D341Med (cell line): ENCODE measurements at regions not wholly inside any gene's neighbourhood (a gene's known extent, or its start where the extent isn't known, plus 50 kb on each side); places are given as distances from the start of the nearest gene placed in this dataset.

Experiments
- DNase-seq: peaks from one replicate; pipeline ENCODE4 v3.0.0; 2012; ENCODE audit warnings: low spot score

DNA sequence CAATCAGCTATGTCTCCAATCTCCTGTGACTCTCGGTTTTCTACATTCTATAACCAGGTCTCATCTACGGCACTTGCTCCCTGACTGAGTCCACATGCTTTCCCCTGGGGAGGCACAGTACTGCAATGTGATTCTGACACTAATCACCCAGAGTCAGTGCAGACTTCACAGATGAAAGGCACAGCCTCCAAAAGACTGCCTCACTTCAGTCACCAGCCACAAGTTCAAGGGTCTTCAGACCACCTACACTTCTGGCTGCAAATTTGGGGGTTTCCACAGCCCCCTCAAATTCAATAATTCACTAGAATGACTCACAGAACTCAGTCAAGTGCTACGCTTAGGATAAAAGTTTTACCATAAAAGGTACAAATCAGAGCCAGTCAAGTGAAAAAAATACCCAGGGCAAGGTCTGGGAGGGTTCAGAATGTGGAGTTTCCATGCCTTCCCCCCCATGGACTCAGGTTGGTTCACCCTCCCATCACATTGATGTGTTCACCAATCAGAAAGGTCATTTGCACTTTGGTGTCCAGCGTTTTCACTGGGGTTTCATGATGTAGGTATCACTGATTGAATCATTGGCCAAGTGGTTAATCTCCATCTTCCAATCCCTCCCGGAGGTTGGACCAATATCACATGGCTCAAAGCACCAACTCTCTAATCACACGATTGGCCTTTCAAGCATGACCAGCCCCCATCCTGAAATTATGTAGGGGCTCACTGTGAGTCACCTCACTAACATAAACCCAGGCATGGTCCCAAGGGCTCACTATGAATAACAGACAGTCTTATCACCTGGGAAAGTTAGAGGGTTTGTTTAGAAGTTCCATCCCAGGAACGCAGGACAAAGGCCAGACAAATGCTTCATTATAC, 182.9 kb upstream of the CAMK1G start:
- no peak for DNase-seq

- no peak for DNase-seq
Measured at GRCh38 chr1:209402697-209403096, 180.8 kb upstream of the CAMK1G start.

GRCh38 chr1:209403921-209404320, 179.6 kb upstream of the CAMK1G start:
- DNase-seq, result no peak

GRCh38 chr1:209404577-209404976, 178.9 kb upstream of the CAMK1G start:
- no peak for DNase-seq

DNA sequence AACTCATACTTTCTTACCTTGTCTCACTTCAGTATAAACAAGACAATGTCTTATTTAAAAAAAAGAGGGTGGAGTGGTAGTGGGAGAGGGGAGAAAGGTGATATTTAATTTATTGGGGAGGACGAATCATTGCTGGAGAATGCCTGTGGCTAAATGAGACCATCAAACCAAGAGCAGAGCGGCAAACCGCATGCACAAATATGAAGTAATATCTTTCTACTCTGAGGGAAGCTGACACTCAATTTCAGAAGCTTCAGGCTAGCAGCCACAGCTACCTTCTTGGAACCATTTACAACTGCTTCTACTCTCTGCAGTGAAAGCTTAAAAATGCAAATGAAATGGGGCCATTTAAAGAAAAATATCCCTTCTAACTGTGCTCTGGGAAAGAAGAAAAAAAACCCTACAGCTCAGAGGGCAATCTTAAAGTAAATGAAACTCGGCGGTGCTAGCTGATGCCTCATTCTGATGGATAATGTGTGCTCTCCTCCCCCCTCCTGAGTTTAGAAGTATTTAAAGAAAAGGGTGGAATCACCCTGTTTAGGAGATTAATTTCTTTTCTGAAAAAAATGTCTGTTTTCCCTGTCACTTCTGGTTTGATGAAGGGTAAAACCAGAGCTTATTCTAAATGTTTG, 178.2 kb upstream of the CAMK1G start:
- no peak for DNase-seq

GRCh38 chr1:209406168-209406567, 177.3 kb upstream of the CAMK1G start:
- no peak for DNase-seq

DNA sequence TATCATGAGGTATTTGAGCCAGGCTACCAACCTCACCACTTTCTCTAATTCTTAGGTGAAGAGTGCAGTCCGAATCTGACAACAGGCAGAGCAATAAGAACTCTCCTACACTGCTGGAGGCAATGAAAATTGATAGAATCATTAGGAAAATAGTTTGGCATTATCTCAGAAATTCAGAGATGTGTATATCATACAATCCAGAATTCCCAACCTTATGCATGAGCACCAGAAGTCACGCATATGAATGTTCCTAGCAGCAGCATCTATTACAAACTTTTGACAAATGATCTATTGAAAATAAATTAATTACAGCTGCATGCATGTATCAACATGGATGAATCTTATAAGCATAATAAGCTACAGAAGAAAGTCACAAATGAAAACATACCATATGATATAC, 176.9 kb upstream of the CAMK1G start:
- no peak for DNase-seq

DNA sequence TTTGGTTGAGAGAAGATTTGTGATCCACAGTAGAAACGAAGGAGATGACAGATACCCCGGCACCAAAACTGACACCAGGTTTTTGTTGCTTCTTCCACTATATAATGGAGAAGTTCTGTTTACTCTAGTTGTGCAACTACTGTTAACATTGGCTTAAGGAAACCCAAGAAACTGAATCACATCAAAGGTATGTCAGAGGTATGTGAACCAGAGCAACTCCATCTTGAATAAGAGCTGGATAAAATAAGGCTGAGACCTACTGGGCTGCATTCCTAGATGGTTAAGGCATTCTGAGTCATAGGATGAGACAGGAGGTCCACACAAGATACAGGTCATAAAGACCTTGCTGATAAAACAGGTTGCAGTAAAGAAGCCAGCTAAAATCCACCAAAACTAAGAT, 173.7 kb upstream of the CAMK1G start:
- DNase-seq, result no peak

- no peak for DNase-seq
Measured at GRCh38 chr1:209411491-209411929, 172.0 kb upstream of the CAMK1G start.

GRCh38 chr1:209412036-209412435, 171.5 kb upstream of the CAMK1G start:
- no peak for DNase-seq

GRCh38 chr1:209412566-209412965, 170.9 kb upstream of the CAMK1G start:
- no peak for DNase-seq

DNA sequence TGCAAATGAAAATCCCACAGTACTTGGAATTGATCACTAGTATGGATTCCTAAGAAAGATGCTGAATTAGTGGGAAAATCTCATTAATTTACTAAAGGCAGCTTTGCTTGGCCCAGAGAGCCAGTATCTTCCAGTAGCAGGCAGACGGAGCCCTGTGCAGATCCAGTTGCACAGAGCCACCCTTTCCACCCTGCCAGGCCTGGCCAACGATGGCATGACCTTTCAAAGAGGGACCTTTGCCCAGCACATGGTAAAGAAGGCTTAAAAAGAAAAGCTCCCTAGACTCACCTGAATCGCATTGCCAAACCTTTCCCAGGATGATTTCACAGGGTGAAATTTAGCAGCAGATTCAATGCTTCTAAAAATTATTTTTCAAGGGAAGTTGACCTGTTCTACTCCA, 170.5 kb upstream of the CAMK1G start:
- no peak for DNase-seq

DNA sequence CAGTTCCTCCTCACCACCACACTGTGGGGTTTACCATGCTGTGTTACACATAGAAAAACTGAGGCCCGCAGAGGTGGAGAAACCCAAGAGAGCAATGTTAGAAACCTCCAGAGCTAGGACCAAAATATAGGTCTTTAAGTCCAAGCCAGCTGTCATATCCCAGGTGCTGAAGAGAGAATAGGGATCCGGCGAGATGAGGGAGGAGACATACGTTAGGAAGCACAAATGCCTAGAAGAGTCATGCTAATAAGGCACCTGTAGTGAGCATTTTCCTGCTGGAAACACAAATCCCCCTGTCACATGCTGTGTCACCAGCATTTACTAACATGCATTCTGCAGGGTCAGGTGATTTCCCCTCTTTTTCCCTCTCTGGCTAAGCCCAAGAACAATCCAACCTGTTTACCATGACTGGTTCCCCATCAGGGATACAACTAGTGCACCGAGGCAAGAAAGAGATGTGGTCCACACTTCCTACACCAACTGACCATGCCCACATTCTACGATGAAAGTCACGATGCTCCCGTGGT, 168.6 kb upstream of the CAMK1G start:
- no peak for DNase-seq

GRCh38 chr1:209416039-209416438, 167.5 kb upstream of the CAMK1G start:
- no peak for DNase-seq

GRCh38 chr1:209416716-209417115, 166.8 kb upstream of the CAMK1G start:
- no peak for DNase-seq

GRCh38 chr1:209417761-209418160, 165.8 kb upstream of the CAMK1G start:
- DNase-seq, result no peak

GRCh38 chr1:209420276-209420675, 163.2 kb upstream of the CAMK1G start:
- DNase-seq, result no peak

GRCh38 chr1:209421186-209421585, 162.3 kb upstream of the CAMK1G start:
- no peak for DNase-seq

DNA sequence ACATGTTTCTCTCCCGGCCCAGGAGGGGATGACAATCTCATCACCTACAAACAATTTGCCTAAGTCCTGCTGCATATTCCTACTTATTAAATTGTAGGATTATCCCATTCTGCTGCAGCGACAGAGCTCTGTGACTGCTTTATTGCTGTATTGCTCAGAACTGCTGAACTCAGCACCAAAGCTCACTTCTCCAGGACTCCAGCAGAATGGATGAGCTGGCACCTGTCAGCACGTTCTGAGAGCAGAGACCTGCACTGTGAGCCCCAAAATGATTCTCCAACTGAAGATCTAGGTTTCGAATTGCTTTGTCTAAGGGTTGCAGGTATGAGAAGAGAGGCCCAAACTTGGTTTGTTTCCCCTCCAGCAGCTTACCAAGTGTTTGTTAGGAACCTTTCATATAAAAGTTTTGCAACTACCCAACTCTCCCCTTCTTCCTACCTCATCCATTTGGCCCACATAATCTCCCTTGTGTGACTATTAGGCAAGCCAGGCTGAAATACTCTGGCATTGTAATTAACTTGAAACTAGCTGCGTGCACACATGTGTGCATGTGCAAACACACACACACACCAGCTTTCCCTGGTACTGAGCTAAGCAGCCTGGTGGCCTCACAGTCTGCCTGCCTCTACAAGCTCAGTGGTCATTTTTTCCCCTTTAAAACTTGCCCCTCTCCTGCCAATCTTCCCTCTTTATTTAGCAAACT, 161.4 kb upstream of the CAMK1G start:
- no peak for DNase-seq

DNA sequence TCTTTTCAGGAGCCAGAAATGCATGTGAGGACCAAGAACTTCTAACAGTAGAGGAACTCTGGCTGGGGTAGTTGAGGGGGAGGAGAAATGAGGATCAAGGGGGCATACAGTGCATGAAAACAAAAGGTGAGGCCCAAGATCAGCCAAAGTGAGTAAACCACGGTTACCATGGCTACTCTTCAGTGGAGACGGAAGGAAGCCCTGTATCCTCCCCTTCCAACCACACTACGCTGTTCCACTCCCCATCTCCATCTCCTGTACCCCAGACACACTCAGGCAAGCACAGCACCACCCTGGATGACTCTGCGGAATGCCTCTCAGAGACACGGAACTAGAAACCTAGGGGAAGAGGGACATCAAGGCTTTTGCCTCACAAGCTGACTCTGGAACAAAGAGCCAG, 157.6 kb upstream of the CAMK1G start:
- DNase-seq, result no peak

- DNase-seq, result no peak
Measured at GRCh38 chr1:209427277-209427676, 156.2 kb upstream of the CAMK1G start.

GRCh38 chr1:209427811-209428210, 155.7 kb upstream of the CAMK1G start:
- no peak for DNase-seq
